ENCODE measurements at regions not wholly inside any gene's neighbourhood (a gene's known extent, or its start where the extent isn't known, plus 50 kb on each side); places are given as distances from the start of the nearest gene placed in this dataset.

- no peak for TF ChIP-seq POLR2A (IDR thresholded peaks at IDR 0.05)
- no peak for TF ChIP-seq POLR2AphosphoS5 (IDR thresholded peaks at IDR 0.05; ENCODE audit: insufficient read depth in 1 of 2, low read depth in 1 of 2)
Observed at GRCh38 chr1:59244891-59245290, 52.0 kb upstream of the FGGY start.
